ENCODE measurements at regions not wholly inside any gene's neighbourhood (a gene's known extent, or its start where the extent isn't known, plus 50 kb on each side); places are given as distances from the start of the nearest gene placed in this dataset.

- TF ChIP-seq GATA3 (IDR thresholded peaks at IDR 0.05; ENCODE audit: low read depth, low read length), result no peak
- no peak for TF ChIP-seq GATA2 (IDR thresholded peaks at IDR 0.05; ENCODE audit: low read depth, low read length)
These were observed 277.8 kb upstream of the SLC14A2 start for GRCh38 chr18:45337477-45337876.
